Stimulated activated CD8-positive, alpha-beta memory T cell treated with anti-CD3 and anti-CD28 coated beads, Interleukin-7, amount 100 ng/mL, for 48 hours (primary cell): ENCODE measurements at regions not wholly inside any gene's neighbourhood (a gene's known extent, or its start where the extent isn't known, plus 50 kb on each side); places are given as distances from the start of the nearest gene placed in this dataset.
"Not testable (repeated sequence)": the region's sequence is repeated elsewhere in the genome, so short reads cannot be mapped to it uniquely, and the experiment has no call there.

Source experiments
- DNase-seq, 2 donors: peaks; one replicate each; pipeline ENCODE4 v3.0.0-alpha.2; 2020; ENCODE audit warnings: low read depth in 1 of 2; ENCODE audit errors: extremely low read depth in 1 of 2

GRCh38 chr3:94778814-94779494 lies 716.1 kb downstream of the NSUN3 start:
- no peak for DNase-seq

GRCh38 chr3:94779699-94780098 lies 716.8 kb downstream of the NSUN3 start:
- no peak for DNase-seq

- no peak for DNase-seq
Measured at GRCh38 chr3:94784274-94784673, 721.4 kb downstream of the NSUN3 start.

GRCh38 chr3:94787066-94787465 lies 724.2 kb downstream of the NSUN3 start:
- no peak for DNase-seq

- no peak for DNase-seq
Measured at GRCh38 chr3:94787734-94788270, 724.9 kb downstream of the NSUN3 start.

GRCh38 chr3:94794563-94794962 lies 731.7 kb downstream of the NSUN3 start:
- no peak for DNase-seq

- DNase-seq, result no peak
Measured at GRCh38 chr3:94799420-94800060, 736.7 kb downstream of the NSUN3 start.

- no peak for DNase-seq
Measured at GRCh38 chr3:94811836-94812235, 749.0 kb downstream of the NSUN3 start.

DNA sequence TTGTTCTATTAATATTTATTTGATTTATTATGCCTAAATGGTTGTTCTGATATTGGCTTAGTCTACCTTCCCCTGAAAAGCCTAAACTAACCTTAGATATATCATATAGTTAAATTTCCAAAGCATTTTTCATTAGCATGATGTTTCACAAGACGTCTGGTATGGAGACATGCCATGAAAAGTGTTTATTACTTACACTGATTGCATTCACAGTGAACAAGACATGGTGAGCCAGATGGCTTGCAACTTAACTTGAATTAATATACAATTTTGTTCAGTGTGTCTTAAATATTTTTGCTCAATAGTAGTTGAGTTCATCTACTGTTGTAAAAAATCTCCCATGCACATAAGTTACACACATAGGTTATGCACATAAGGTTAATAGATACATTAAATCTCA lies 758.4 kb downstream of the NSUN3 start:
- no peak for DNase-seq

- DNase-seq, result no peak
Measured at GRCh38 chr3:94822298-94822697, 759.4 kb downstream of the NSUN3 start.

DNA sequence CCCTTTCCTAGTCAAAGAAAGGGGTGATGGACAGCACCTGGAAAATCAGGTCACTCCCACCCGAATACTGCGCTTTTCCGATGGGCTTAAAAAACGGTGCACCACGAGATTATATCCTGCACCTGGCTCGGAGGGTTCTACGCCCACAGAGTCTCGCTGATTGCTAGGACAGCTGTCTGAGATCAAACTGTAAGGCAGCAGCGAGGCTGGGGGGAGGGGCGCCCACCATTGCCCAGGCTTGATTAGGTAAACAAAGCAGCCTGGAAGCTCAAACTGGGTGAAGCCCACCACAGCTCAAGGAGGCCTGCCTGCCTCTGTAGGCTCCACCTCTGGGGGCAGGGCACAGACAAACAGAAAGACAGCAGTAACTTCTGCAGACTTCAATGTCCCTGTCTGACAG lies 783.4 kb downstream of the NSUN3 start:
- not testable (repeated sequence) for DNase-seq

DNA sequence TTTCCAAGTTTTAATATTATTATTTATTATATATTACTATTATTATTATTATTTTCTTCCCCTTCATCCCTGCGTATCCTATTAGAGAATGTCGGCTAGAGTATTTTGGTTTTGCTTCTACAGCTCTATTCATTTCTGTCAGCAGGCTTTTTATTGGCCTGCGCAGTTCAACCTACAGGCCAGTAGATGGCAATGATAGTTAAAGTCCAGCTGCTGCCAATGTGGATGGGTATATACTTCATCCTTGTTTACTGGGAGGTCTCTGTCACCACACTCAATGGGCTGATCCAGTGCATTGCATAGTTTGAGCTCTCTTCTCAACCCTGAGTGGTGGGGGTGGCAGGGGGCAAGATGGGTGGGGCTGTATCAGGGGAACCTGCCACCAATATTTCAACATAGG lies 799.8 kb downstream of the NSUN3 start:
- DNase-seq, result no peak

DNA sequence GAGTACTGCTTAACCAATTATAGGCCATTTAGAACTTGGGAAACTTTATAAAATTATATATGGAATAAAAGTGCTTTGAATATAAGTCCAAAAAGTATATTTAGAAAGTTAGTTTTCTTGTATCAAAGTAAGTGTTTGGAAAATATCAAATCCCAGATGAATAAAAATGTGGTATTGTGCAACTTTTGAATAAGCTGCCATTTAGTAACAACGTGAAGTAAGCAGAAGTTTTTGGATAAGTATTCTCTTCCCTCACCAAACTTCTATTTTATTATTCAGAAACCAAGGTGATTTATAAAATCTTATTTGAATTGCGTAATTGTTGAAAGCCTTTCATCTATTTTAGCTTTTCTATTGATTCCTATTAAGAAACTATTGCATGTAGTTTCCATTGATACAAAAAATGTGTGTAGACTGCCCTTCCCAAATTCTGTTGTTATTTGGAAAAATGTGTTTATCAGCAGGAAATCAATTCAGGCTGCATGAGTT lies 806.2 kb downstream of the NSUN3 start:
- no peak for DNase-seq

GRCh38 chr3:94873751-94874150 lies 810.9 kb downstream of the NSUN3 start:
- DNase-seq, result no peak

DNA sequence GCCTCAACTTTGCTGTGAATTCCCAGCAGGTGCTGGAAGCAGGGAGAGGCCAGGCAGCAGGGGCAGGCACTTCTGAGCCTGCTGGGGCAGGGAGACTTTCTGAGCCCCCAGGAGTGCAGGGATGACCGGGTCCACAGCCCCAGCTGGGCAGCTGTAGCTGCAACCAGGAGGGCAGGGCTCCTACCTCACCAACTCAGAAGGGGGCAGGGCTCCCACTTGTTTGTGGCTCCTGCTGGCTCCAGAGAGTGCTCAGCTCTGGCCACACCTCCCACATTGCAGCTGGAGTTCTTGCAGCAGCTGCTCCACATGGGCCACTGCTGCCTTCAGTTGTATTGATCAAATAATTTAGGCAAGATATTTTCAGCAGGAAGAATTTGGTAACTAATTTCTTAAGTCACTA lies 812.3 kb downstream of the NSUN3 start:
- DNase-seq, result no peak

GRCh38 chr3:94887065-94887464 lies 824.2 kb downstream of the NSUN3 start:
- DNase-seq, result no peak

GRCh38 chr3:94896994-94897393 lies 834.1 kb downstream of the NSUN3 start:
- DNase-seq, result no peak

GRCh38 chr3:94904156-94904674 lies 841.4 kb downstream of the NSUN3 start:
- no peak for DNase-seq

DNA sequence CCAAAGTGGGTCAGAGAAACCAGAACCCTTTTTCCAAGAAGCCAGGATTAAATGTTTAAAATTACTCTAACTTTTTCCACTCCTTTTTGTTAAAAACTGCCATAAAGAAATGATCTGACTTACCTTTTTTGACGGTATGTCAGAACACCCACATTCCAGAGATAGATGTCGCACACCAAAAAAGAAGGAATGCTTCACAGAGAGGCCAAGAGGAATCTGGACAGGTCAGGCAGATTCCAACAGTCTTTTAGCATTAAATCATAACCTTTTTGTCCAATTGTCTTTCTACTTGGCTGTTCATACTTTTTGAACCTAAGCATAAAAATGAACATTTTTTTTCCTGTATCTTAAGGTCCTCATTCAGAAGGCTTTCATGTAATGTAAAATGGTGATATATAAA lies 846.9 kb downstream of the NSUN3 start:
- DNase-seq, result no peak

DNA sequence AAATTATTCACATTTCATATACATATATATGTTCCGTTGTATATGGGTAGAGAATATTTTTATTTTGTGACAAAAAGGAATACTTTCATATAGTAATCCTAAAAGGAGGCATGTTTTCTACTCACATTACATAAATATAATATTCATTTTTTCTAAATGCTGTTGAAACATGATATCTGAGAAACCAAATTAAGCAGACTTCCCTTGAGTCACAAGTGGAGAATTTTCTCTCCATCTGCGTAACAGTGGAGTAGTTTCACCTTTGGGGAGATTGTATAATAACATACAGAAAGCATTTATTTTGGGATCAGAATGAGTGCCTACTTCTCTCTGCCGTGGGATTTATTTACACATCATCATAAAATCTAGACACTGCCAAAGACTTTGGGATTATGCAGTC lies 849.8 kb downstream of the NSUN3 start:
- DNase-seq, result no peak

GRCh38 chr3:94927175-94927574 lies 864.3 kb downstream of the NSUN3 start:
- no peak for DNase-seq

DNA sequence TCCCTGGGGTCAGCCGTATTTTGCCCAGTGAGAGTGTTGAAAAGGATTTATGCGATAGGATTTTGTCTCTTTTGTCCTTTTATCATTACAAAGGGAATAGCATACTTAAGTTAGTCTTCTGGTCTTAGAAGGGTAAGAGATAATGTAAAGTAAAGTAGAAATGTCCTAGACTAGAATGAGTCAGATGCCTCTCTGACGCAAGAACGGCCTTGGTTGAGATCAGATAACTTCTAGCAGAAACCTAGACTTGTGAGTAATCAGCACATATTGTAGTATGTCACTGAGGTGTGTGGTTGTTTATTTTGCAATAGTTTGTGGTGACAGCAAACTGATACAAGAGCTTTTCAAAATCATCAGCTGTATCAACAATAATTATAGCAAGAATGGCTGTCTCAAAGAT lies 866.1 kb downstream of the NSUN3 start:
- no peak for DNase-seq
